SK-N-SH treated with all-trans-retinoic acid at 6 μM for 48 hours (cell line): ENCODE measurements at regions not wholly inside any gene's neighbourhood (a gene's known extent, or its start where the extent isn't known, plus 50 kb on each side); places are given as distances from the start of the nearest gene placed in this dataset.

Source experiments
- ZFP3 ChIP-seq: fragments of 250-450 bp; sonication (Bioruptor Pico); IDR thresholded peaks from 2 replicates; pipeline ENCODE4 v1.5.0; 2020; ENCODE audit warnings: mild to moderate bottlenecking, moderate library complexity
- TF ChIP-seq, protein P1 (sequence below): fragments of 250-450 bp; sonication (Bioruptor Pico); IDR thresholded peaks from 2 replicates; pipeline ENCODE4 v1.8.0; 2020; ENCODE audit warnings: mild to moderate bottlenecking, moderate library complexity, borderline replicate concordance

DNA sequence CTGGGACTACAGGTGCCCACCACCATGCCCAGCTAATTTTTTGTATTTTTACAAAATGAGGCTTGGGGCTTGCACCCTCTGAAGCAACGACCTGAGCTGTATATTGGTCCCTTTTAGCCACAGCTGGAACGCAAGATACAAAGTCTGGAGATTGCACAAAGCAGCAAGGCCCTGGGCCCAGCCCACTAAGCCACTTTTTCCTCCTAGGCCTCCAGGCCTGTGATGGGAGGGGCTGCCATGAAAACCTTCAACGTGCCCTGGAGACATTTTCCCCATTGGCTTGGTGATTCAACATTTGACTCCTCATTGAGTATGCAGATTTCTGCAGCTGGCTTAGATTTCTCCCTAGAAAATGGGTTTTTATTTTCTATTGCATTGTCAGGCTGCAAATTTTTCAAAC lies 69.2 kb downstream of the CYB561 start:
- no peak for TF ChIP-seq ZFP3 (CRISPR knock-in tag)
- TF ChIP-seq, protein P1, sequence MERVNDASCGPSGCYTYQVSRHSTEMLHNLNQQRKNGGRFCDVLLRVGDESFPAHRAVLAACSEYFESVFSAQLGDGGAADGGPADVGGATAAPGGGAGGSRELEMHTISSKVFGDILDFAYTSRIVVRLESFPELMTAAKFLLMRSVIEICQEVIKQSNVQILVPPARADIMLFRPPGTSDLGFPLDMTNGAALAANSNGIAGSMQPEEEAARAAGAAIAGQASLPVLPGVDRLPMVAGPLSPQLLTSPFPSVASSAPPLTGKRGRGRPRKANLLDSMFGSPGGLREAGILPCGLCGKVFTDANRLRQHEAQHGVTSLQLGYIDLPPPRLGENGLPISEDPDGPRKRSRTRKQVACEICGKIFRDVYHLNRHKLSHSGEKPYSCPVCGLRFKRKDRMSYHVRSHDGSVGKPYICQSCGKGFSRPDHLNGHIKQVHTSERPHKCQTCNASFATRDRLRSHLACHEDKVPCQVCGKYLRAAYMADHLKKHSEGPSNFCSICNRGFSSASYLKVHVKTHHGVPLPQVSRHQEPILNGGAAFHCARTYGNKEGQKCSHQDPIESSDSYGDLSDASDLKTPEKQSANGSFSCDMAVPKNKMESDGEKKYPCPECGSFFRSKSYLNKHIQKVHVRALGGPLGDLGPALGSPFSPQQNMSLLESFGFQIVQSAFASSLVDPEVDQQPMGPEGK (CRISPR knock-in tag): no peak
